ENCODE measurements at regions not wholly inside any gene's neighbourhood (a gene's known extent, or its start where the extent isn't known, plus 50 kb on each side); places are given as distances from the start of the nearest gene placed in this dataset.
"Not testable (repeated sequence)": the region's sequence is repeated elsewhere in the genome, so short reads cannot be mapped to it uniquely, and the experiment has no call there.

DNA sequence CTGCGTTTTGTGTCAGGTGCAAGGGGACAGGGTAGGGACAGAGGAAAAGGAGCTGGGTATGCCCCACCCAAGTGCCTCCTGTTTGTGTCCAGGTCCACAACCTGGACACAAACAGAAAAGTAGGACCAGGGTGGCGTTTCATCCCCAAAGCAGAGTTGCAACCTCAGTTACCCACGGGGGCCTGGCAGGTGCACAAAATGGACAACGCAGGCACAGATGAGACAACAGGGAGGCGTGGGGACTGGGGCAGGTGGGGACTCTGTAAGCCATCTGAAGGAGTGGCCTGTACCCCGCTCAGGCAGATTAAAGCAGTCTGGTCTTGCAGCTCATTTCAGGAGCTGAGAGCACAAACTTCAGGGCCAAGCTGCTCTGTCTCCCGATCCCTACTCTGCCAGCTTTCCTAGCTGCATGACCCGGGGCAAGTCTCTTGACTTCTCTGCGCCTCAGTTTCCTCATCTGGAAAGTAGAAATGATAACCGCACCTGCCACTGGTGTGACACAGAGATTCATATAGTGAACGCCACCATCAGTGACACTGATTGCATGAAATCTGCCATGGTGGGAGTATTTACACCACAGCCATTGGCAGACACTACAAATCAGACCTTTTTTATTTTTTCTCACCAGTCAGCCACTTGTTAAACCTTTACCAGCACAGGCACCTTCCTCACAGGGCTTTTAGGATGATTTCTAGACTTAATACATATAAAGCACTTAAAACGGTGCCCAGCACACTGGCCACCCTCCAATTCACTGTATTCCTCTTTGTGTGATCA, 123.0 kb downstream of the PHETA1 start:
- H3K27me3 ChIP-seq (ENCODE audit: insufficient read depth, low read length) = no peaks in the 10 kb centered on the region
- intact Hi-C loops (cut with micrococcal nuclease) = no loop called here
- TF ChIP-seq CBX3 (IDR thresholded peaks at IDR 0.05; ENCODE audit: low read depth) (no peak), ELF1 (IDR thresholded peaks at IDR 0.05; ENCODE audit: borderline replicate concordance, low read depth) (no peak), EZH2 (IDR thresholded peaks at IDR 0.05) (no peak)
- no peak overlapping the region for H3K9ac ChIP-seq (ENCODE audit: low read length)
- H4K20me1 ChIP-seq (ENCODE audit: insufficient read depth) = no peaks in the 10 kb centered on the region
- no peaks in the 10 kb centered on the region for H3K36me3 ChIP-seq (ENCODE audit: control insufficient read depth in 1 of 2, insufficient read depth in 2 of 2, low read length in 2 of 2)
- no peak overlapping the region for H3K27ac ChIP-seq (ENCODE audit: low read depth, low read length)
- H3K4me2 ChIP-seq (ENCODE audit: low read length) = no peak overlapping the region
- peaks cover 0 to 5% of the 10 kb centered on the region in 2 experiments; a peak in 2 of 4 replicates for H3K9me3 ChIP-seq (ENCODE audit: control insufficient read depth in 1 of 2, insufficient read depth in 1 of 2, low read depth in 1 of 2, low read length in 2 of 2)
- RAD21 ChIA-PET (ENCODE audit: low non-redundant PET in 1 of 2, low total read pairs in 2 of 2, uncharacterized antibody in 2 of 2, unreplicated experiment in 2 of 2) = no interaction called here
- no peak for ATAC-seq
- H2AFZ ChIP-seq (ENCODE audit: low read depth, low read length, poor library complexity, severe bottlenecking) = no peak overlapping the region
- CTCF ChIA-PET = no interaction called here
- H3K4me3 ChIP-seq (replicated peaks in 1 of 2; ENCODE audit: low read depth in 1 of 2, low read length in 2 of 2) = no peak overlapping the region
- no peaks in the 10 kb centered on the region for H3K79me2 ChIP-seq (ENCODE audit: insufficient read depth, low read length)
- BruUV-seq (replicated peaks) = no TSS peak
- H3K9me2 ChIP-seq (ENCODE audit: insufficient read depth) = no peaks in the 10 kb centered on the region
- DNase-seq (ENCODE audit: low read depth, low spot score) = no peak
- no peaks in the 10 kb centered on the region for H3K4me1 ChIP-seq (ENCODE audit: control insufficient read depth in 1 of 2, insufficient read depth in 2 of 2, low read length in 2 of 2)
- POLR2A ChIA-PET = interaction anchor here (0.6 kb wide), 1 partner anchor 11 kb away, joined by 3 read pairs; no protein-coding TSS in a partner anchor

- CTCF ChIA-PET = no interaction called here
- Histone ChIP-seq H3K79me2 (ENCODE audit: insufficient read depth, low read length) (no peaks in the 10 kb centered on the region), H3K9me2 (ENCODE audit: insufficient read depth) (no peaks in the 10 kb centered on the region), H3K4me3 (replicated peaks in 1 of 2; ENCODE audit: low read depth in 1 of 2, low read length in 2 of 2) (no peak overlapping the region), H4K20me1 (ENCODE audit: insufficient read depth) (no peaks in the 10 kb centered on the region), H3K9ac (ENCODE audit: low read length) (no peak overlapping the region), H3K27ac (ENCODE audit: low read depth, low read length) (no peak overlapping the region), H3K4me2 (ENCODE audit: low read length) (no peak overlapping the region), H3K27me3 (ENCODE audit: insufficient read depth, low read length) (no peaks in the 10 kb centered on the region), H3K36me3 (ENCODE audit: control insufficient read depth in 1 of 2, insufficient read depth in 2 of 2, low read length in 2 of 2) (no peaks in the 10 kb centered on the region), H3K9me3 (ENCODE audit: control insufficient read depth in 1 of 2, insufficient read depth in 1 of 2, low read depth in 1 of 2, low read length in 2 of 2) (peaks cover 0 to 5% of the 10 kb centered on the region in 2 experiments; a peak in 2 of 4 replicates), H2AFZ (ENCODE audit: low read depth, low read length, poor library complexity, severe bottlenecking) (no peak overlapping the region), H3K4me1 (ENCODE audit: control insufficient read depth in 1 of 2, insufficient read depth in 2 of 2, low read length in 2 of 2) (no peaks in the 10 kb centered on the region)
- BruUV-seq (replicated peaks) = no TSS peak
- intact Hi-C loops (cut with micrococcal nuclease) = no loop called here
- ATAC-seq = no peak
- POLR2A ChIA-PET = no interaction called here
- no peak for TF ChIP-seq SRF (IDR thresholded peaks at IDR 0.05; ENCODE audit: low read depth)
- TF ChIP-seq JUND (IDR thresholded peaks at IDR 0.05) = no peak
- TF ChIP-seq POLR2A (IDR thresholded peaks at IDR 0.05; ENCODE audit: borderline replicate concordance, extremely low read depth, insufficient read depth, insufficient read length) = no peak
- no peak for TF ChIP-seq RAD21 (IDR thresholded peaks at IDR 0.05; ENCODE audit: low read depth)
- TF ChIP-seq FOSL1 (IDR thresholded peaks at IDR 0.05; ENCODE audit: low read depth) = no peak
- RAD21 ChIA-PET (ENCODE audit: low non-redundant PET in 1 of 2, low total read pairs in 2 of 2, uncharacterized antibody in 2 of 2, unreplicated experiment in 2 of 2) = no interaction called here
- no peak for DNase-seq (ENCODE audit: low read depth, low spot score)
Observed at GRCh38 chr12:111244673-111245072, 124.2 kb downstream of the PHETA1 start.

GRCh38 chr12:111242817-111243216, 126.1 kb downstream of the PHETA1 start:
- intact Hi-C loops (cut with micrococcal nuclease); H3K9me2 ChIP-seq (ENCODE audit: insufficient read depth); ATAC-seq; H3K9me3 ChIP-seq (ENCODE audit: control insufficient read depth in 1 of 2, insufficient read depth in 1 of 2, low read depth in 1 of 2, low read length in 2 of 2); H3K4me1 ChIP-seq (ENCODE audit: control insufficient read depth in 1 of 2, insufficient read depth in 2 of 2, low read length in 2 of 2); H4K20me1 ChIP-seq (ENCODE audit: insufficient read depth); H3K36me3 ChIP-seq (ENCODE audit: control insufficient read depth in 1 of 2, insufficient read depth in 2 of 2, low read length in 2 of 2); H3K4me2 ChIP-seq (ENCODE audit: low read length); POLR2A ChIA-PET; H3K27ac ChIP-seq (ENCODE audit: low read depth, low read length); RAD21 ChIA-PET (ENCODE audit: low non-redundant PET in 1 of 2, low total read pairs in 2 of 2, uncharacterized antibody in 2 of 2, unreplicated experiment in 2 of 2); CTCF ChIA-PET; BruUV-seq (replicated peaks); DNase-seq (ENCODE audit: low read depth, low spot score); H3K9ac ChIP-seq (ENCODE audit: low read length); H2AFZ ChIP-seq (ENCODE audit: low read depth, low read length, poor library complexity, severe bottlenecking); H3K79me2 ChIP-seq (ENCODE audit: insufficient read depth, low read length); H3K4me3 ChIP-seq (replicated peaks in 1 of 2; ENCODE audit: low read depth in 1 of 2, low read length in 2 of 2); H3K27me3 ChIP-seq (ENCODE audit: insufficient read depth, low read length): not testable (repeated sequence)
